ENCODE measurements at regions not wholly inside any gene's neighbourhood (a gene's known extent, or its start where the extent isn't known, plus 50 kb on each side); places are given as distances from the start of the nearest gene placed in this dataset.

GRCh38 chr2:18299423-18300212 is 260.8 kb downstream of the RDH14 start:
- TF ChIP-seq POLR2A (IDR thresholded peaks at IDR 0.05) (no peak), CTCF (IDR thresholded peaks at IDR 0.05) (no peak)
